Endothelial cell of umbilical vein (primary cell): ENCODE measurements at regions not wholly inside any gene's neighbourhood (a gene's known extent, or its start where the extent isn't known, plus 50 kb on each side); places are given as distances from the start of the nearest gene placed in this dataset.

Experiments
- BruUV-seq: library from RNA; stranded (reverse); fragments of 400-500 nt; replicated peaks from 2 replicates; lab custom pipeline; 2021; lab: Mats Ljungman, UMichigan
- CTCF ChIA-PET: fragments of 300-600, 350-600 bp; sonication (Branson Sonifier 250); formaldehyde crosslinking; loops from one replicate; lab custom pipeline; 2021; ENCODE audit warnings: antibody characterized with exemption, inconsistent platforms; lab: Charles Lee
- POLR2A ChIA-PET: fragments of 300-600, 350-600 bp; sonication (Branson Sonifier 250); formaldehyde crosslinking; loops from one replicate; lab custom pipeline; 2021; ENCODE audit warnings: antibody characterized with exemption, inconsistent platforms; lab: Charles Lee
- DNase-seq: peaks from one replicate; pipeline ENCODE4 v3.0.0-alpha.2; 2011; ENCODE audit warnings: low read depth, low spot score
- FAIRE-seq: peaks from 2 replicates; lab custom pipeline; 2011; peaks lifted over from hg19 to GRCh38; lab: Jason Lieb, UNC
- H2AFZ ChIP-seq: 2 replicates; pipeline ENCODE4 v1.6.0; 2012; ENCODE audit warnings: low read depth, low read length, control low read depth, inconsistent platforms
- H3K27ac ChIP-seq: 2 replicates; pipeline ENCODE4 v1.5.1; 2011; ENCODE audit warnings: low read depth, mild to moderate bottlenecking, control low read depth, low read length, moderate library complexity; ENCODE audit not compliant: insufficient read depth
- H3K27me3 ChIP-seq, 2 experiments: 2 replicates each; pipeline versions ENCODE4 v1.6.0 to v1.6.1; 2011; ENCODE audit warnings: low read length in 2 of 2, mixed read lengths in 1 of 2; ENCODE audit not compliant: control insufficient read depth in 2 of 2, insufficient read depth in 2 of 2
- H3K36me3 ChIP-seq, 2 experiments: 2 replicates in 1 of 2; 3 replicates in 1 of 2; pipeline ENCODE4 v1.5.1; 2011; ENCODE audit warnings: low read length in 2 of 2, mild to moderate bottlenecking in 1 of 2, moderate library complexity in 1 of 2; ENCODE audit not compliant: control insufficient read depth in 2 of 2, insufficient read depth in 2 of 2; ENCODE audit errors: extremely low read depth in 1 of 2
- H3K4me1 ChIP-seq: 3 replicates; pipeline ENCODE4 v1.5.1; 2011; ENCODE audit warnings: mild to moderate bottlenecking, low read length; ENCODE audit not compliant: control insufficient read depth, insufficient read depth; ENCODE audit errors: extremely low read depth
- H3K4me2 ChIP-seq: 2 replicates; pipeline ENCODE4 v1.6.1; 2011; ENCODE audit warnings: low read length, control low read depth, mixed read lengths; ENCODE audit not compliant: insufficient read depth
- H3K4me3 ChIP-seq, 3 experiments: fragments of 200-600 bp in 1 of 3; sonication (generic), shearing (Covaris generic) in 1 of 3; replicated peaks in 1 of 3; 2 replicates each; pipeline ENCODE4 v1.5.1; 2011 to 2016; ENCODE audit warnings: control low read depth in 3 of 3, low read length in 3 of 3, mild to moderate bottlenecking in 2 of 3, inconsistent platforms in 1 of 3, low read depth in 1 of 3, moderate library complexity in 1 of 3; ENCODE audit not compliant: insufficient read depth in 1 of 3
- H3K79me2 ChIP-seq: 2 replicates; pipeline ENCODE4 v1.6.0; 2012; ENCODE audit warnings: low read length, inconsistent platforms; ENCODE audit not compliant: control insufficient read depth, insufficient read depth
- H3K9ac ChIP-seq: replicated peaks from 2 replicates; pipeline ENCODE3; 2011; ENCODE audit warnings: low read length, control low read depth; ENCODE audit not compliant: insufficient read depth; ENCODE audit errors: extremely low read depth
- H3K9me1 ChIP-seq: replicated peaks from 3 replicates; pipeline ENCODE4 v1.6.0; 2011; ENCODE audit warnings: mild to moderate bottlenecking, low read length; ENCODE audit not compliant: control insufficient read depth, insufficient read depth; ENCODE audit errors: extremely low read depth
- H3K9me3 ChIP-seq: replicated peaks from 2 replicates; pipeline ENCODE4 v1.5.1; 2012; ENCODE audit warnings: low read length, inconsistent platforms; ENCODE audit not compliant: control insufficient read depth, insufficient read depth
- H4K20me1 ChIP-seq: replicated peaks from 2 replicates; pipeline ENCODE3; 2011; ENCODE audit warnings: mild to moderate bottlenecking, low read length; ENCODE audit not compliant: control insufficient read depth, insufficient read depth; ENCODE audit errors: extremely low read depth
- EZH2 ChIP-seq: IDR thresholded peaks from 2 replicates; pipeline ENCODE4 v1.6.1; 2012; ENCODE audit warnings: borderline replicate concordance, low read depth, mild to moderate bottlenecking, moderate library complexity, low read length, inconsistent platforms; ENCODE audit not compliant: severe bottlenecking
- FOS ChIP-seq: IDR thresholded peaks from 2 replicates; pipeline ENCODE4 v1.6.1; 2011; ENCODE audit warnings: mild to moderate bottlenecking, low read length, moderate library complexity, borderline replicate concordance; ENCODE audit not compliant: insufficient read depth
- GATA2 ChIP-seq: IDR thresholded peaks from 2 replicates; pipeline ENCODE4 v1.7.0; 2011; ENCODE audit warnings: low read depth, mild to moderate bottlenecking, moderate library complexity, mixed read lengths, low read length; ENCODE audit not compliant: insufficient read length, insufficient read depth
- JUN ChIP-seq: IDR thresholded peaks from 2 replicates; pipeline ENCODE4 v1.6.1; 2011; ENCODE audit warnings: borderline replicate concordance, low read depth; ENCODE audit not compliant: insufficient read length, insufficient read depth
- MAX ChIP-seq: IDR thresholded peaks from 2 replicates; pipeline ENCODE4 v1.6.1; 2011; ENCODE audit not compliant: insufficient read depth, insufficient read length
- MYC ChIP-seq: IDR thresholded peaks from one replicate; pipeline ENCODE4 v1.6.1; 2011; ENCODE audit warnings: mild to moderate bottlenecking, low read depth, low read length
- POLR2A ChIP-seq: IDR thresholded peaks from 2 replicates; pipeline ENCODE4 v1.6.1; 2012; ENCODE audit warnings: low read depth, mild to moderate bottlenecking, control low read depth, low read length
- POLR2AphosphoS5 ChIP-seq: IDR thresholded peaks from 2 replicates; pipeline ENCODE4 v1.6.1; 2012; ENCODE audit warnings: low read depth, mild to moderate bottlenecking, control low read depth, low read length, moderate library complexity; ENCODE audit not compliant: insufficient read depth
- dilution Hi-C: fragments of 300-500 bp; cut with MboI; formaldehyde crosslinking; loops from one replicate; pipeline ENCODE4 v1.15.0; 2019; ENCODE audit warnings: low sequenced_read_pairs; ENCODE audit not compliant: extremely low pct_ligation_motif_present
- intact Hi-C: fragments of 100-400 bp; cut with micrococcal nuclease; formaldehyde crosslinking; loops from one replicate; pipeline ENCODE4 v1.10.0; 2022
- TF ChIP-seq, protein P1 (sequence below), 2 donors: IDR thresholded peaks; 1 replicate in 1 of 2; 2 replicates in 1 of 2; pipeline ENCODE4 v1.5.1; 2011; ENCODE audit warnings: low read length in 2 of 2, mild to moderate bottlenecking in 2 of 2, moderate library complexity in 2 of 2, control low read depth in 1 of 2, inconsistent platforms in 1 of 2, low read depth in 1 of 2; ENCODE audit not compliant: insufficient read depth in 1 of 2; ENCODE audit errors: extremely low read depth in 1 of 2

DNA sequence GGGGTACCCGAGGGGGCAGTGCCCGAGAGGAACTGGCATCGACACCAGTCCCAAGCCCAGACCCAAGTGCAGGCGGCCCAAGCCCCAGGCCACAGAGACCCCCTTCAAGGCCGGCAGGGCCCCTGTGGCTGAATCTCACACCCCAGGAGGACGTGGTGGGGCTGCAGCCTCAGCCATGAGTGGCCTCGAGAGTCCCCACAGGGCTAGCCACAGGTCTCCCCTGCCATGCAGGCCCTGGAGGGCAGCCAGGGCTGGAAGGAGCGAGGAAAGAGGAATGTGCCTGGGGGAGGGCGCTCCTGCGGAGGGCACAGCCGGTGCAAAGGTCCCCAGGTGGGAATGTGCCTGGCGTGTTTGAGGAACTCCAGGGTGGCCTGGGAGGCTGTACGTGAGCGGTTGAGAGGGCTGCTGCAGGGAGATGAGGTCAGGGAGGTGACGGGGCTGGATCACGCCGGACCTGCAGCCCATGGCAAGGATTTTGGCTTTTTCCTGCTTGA is 86.1 kb downstream of the NCOR2 start:
- Histone ChIP-seq H2AFZ (no peak overlapping the region), H3K4me2 (no peak overlapping the region), H3K27me3 (no peaks in the 10 kb centered on the region), H4K20me1 (no peaks in the 10 kb centered on the region), H3K9me3 (no peaks in the 10 kb centered on the region), H3K27ac (no peak overlapping the region), H3K9me1 (no peaks in the 10 kb centered on the region), H3K36me3 (peaks cover 3 to 4% of the 10 kb centered on the region in 2 experiments), H3K4me1 (no peaks in the 10 kb centered on the region), H3K9ac (no peak overlapping the region), H3K79me2 (no peaks in the 10 kb centered on the region), H3K4me3 (no peak overlapping the region)
- ChIA-PET CTCF (no interaction called here), POLR2A (no interaction called here)
- intact Hi-C loops = no loop called here
- FAIRE-seq (no peak), DNase-seq (no peak)
- no peak for TF ChIP-seq FOS
- TF ChIP-seq POLR2A = no peak
- no peak for TF ChIP-seq MYC
- TF ChIP-seq EZH2 = no peak
- no peak for TF ChIP-seq GATA2
- TF ChIP-seq POLR2AphosphoS5 = no peak
- TF ChIP-seq, protein P1, sequence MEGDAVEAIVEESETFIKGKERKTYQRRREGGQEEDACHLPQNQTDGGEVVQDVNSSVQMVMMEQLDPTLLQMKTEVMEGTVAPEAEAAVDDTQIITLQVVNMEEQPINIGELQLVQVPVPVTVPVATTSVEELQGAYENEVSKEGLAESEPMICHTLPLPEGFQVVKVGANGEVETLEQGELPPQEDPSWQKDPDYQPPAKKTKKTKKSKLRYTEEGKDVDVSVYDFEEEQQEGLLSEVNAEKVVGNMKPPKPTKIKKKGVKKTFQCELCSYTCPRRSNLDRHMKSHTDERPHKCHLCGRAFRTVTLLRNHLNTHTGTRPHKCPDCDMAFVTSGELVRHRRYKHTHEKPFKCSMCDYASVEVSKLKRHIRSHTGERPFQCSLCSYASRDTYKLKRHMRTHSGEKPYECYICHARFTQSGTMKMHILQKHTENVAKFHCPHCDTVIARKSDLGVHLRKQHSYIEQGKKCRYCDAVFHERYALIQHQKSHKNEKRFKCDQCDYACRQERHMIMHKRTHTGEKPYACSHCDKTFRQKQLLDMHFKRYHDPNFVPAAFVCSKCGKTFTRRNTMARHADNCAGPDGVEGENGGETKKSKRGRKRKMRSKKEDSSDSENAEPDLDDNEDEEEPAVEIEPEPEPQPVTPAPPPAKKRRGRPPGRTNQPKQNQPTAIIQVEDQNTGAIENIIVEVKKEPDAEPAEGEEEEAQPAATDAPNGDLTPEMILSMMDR (IDR thresholded peaks at IDR 0.05; ENCODE audit: extremely low read depth in 1 of 2, insufficient read depth in 1 of 2, low read depth in 1 of 2, low read length in 2 of 2) = no peak
- no peak for TF ChIP-seq JUN
- no peak for TF ChIP-seq MAX
- dilution Hi-C loops = no loop called here
- no TSS peak for BruUV-seq
